Small intestine (tissue), 7 donors: ENCODE measurements at regions not wholly inside any gene's neighbourhood (a gene's known extent, or its start where the extent isn't known, plus 50 kb on each side); places are given as distances from the start of the nearest gene placed in this dataset.

ENCODE experiments used
- DNase-seq, 2 donors: peaks; one replicate each; pipeline versions ENCODE4 v3.0.0 to v3.0.0-alpha.2; 2013
- FAIRE-seq: peaks from 2 replicates; lab custom pipeline; 2012; peaks lifted over from hg19 to GRCh38; lab: Jason Lieb, UNC
- H3K27ac ChIP-seq, 3 donors: one replicate each; pipeline ENCODE4 v1.5.1; 2013; ENCODE audit warnings: low read length in 2 of 3, mild to moderate bottlenecking in 2 of 3, control low read depth in 1 of 3, inconsistent platforms in 1 of 3, low read depth in 1 of 3, moderate library complexity in 1 of 3
- H3K27me3 ChIP-seq, 3 donors: one replicate each; pipeline ENCODE4 v1.6.1; 2013; ENCODE audit warnings: low read length in 3 of 3, inconsistent platforms in 1 of 3; ENCODE audit not compliant: control insufficient read depth in 3 of 3, insufficient read depth in 3 of 3
- H3K36me3 ChIP-seq, 3 donors: one replicate each; pipeline ENCODE4 v1.6.1; 2013; ENCODE audit warnings: low read length in 3 of 3, inconsistent platforms in 1 of 3, low read depth in 1 of 3, mild to moderate bottlenecking in 1 of 3, moderate library complexity in 1 of 3; ENCODE audit not compliant: control insufficient read depth in 3 of 3, insufficient read depth in 2 of 3
- H3K4me1 ChIP-seq, 3 donors: one replicate each; pipeline ENCODE4 v1.6.1; 2013; ENCODE audit warnings: low read length in 2 of 3, inconsistent platforms in 1 of 3, low read depth in 1 of 3, mild to moderate bottlenecking in 1 of 3, moderate library complexity in 1 of 3; ENCODE audit not compliant: control insufficient read depth in 3 of 3, insufficient read depth in 2 of 3
- H3K4me3 ChIP-seq, 3 donors: one replicate each; pipeline ENCODE4 v1.5.1; 2013; ENCODE audit warnings: low read length in 3 of 3, control low read depth in 1 of 3, inconsistent platforms in 1 of 3, low read depth in 1 of 3, mild to moderate bottlenecking in 1 of 3, moderate library complexity in 1 of 3
- H3K9me3 ChIP-seq, 2 donors: one replicate each; pipeline ENCODE4 v1.6.1; 2013; ENCODE audit warnings: low read depth in 1 of 2, low read length in 1 of 2; ENCODE audit not compliant: control insufficient read depth in 2 of 2, insufficient read depth in 1 of 2
- WGBS, 3 donors: extraction: QIAGEN DNeasy Blood & Tissue Kit; methylation state at CpG; one replicate each; pipeline ENCODE4 v1.1.7; 2013; 5-methylcytosine and 5-hydroxymethylcytosine counted together
- donor health status: healthy with polysubstance abuse.
- donor health status: control.
- donor health status: control.
- donor health status: Bipolar disorder and iron deficiency.
- donor health status: healthy.

- Histone ChIP-seq H3K9me3 (no peaks in the 10 kb centered on the region), H3K27ac (no peak overlapping the region), H3K4me3 (no peak overlapping the region), H3K4me1 (no peaks in the 10 kb centered on the region), H3K36me3 (no peaks in the 10 kb centered on the region), H3K27me3 (no peaks in the 10 kb centered on the region)
- FAIRE-seq (no peak), DNase-seq (no peak)
These were observed 813.0 kb upstream of the SLITRK5 start for GRCh38 chr13:86858216-86858615.

DNA sequence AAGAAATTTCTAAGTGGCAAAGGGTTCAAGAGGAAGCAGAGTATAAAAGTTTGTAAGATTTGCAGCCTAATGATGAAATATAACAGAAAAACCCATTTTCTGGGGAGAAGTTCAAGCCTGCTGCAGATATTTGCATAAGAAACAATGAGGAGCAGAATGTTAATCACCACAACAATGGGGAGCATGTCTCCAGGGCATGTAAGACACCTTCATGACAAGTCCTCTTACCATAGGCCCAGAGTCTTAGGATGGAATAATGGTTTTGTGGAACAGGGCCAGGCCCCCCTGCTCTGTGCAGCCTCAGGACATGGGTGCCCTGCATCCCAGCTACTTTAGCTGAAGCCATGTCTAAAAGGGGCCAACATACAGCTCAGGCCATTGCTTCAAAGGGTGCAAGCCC lies 809.0 kb upstream of the SLITRK5 start:
- H3K9me3 ChIP-seq: no peaks in the 10 kb centered on the region
- H3K27me3 ChIP-seq: no peaks in the 10 kb centered on the region
- no peaks in the 10 kb centered on the region for H3K4me1 ChIP-seq
- no peak overlapping the region for H3K27ac ChIP-seq
- H3K36me3 ChIP-seq: no peaks in the 10 kb centered on the region
- H3K4me3 ChIP-seq: no peak overlapping the region
- no peak for DNase-seq
- no peak for FAIRE-seq

DNA sequence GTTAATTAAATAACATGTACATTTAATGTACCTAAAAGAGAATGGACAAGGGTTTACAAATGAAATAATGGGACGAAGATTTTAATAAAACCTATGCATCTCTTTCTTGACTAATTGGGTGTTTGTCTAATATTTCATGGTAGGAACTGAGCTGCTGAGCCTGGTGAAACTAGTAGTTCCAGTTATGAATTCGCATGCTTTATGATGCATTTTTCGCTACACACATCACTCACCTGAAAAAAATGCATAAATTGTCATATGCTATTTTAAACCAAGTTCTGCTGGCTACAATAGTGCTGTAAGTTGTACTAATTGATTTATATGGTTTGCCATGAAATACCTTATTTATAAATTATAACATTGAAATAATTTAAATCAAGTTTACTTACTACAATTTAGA lies 806.8 kb upstream of the SLITRK5 start:
- DNase-seq (no peak), FAIRE-seq (no peak)
- whole genome bisulfite sequencing, 3 donors: 67 to 80% (median 78%) methylated on average over 3 of the region's 3 CpGs

GRCh38 chr13:86870444-86870843 lies 800.7 kb upstream of the SLITRK5 start:
- 4 to 5% (median 5%) methylated on average over 2 of the region's 2 CpGs for WGBS, 3 donors
- Histone ChIP-seq H3K27me3 (no peaks in the 10 kb centered on the region), H3K9me3 (no peaks in the 10 kb centered on the region), H3K36me3 (no peaks in the 10 kb centered on the region), H3K27ac (no peak overlapping the region), H3K4me1 (no peaks in the 10 kb centered on the region), H3K4me3 (no peak overlapping the region)
- FAIRE-seq (no peak), DNase-seq (peak; percentile 1 to 2)

More for the DNA sequence above, 806.8 kb upstream of the SLITRK5 start:
- Histone ChIP-seq H3K27ac (no peak overlapping the region), H3K4me3 (no peak overlapping the region), H3K9me3 (no peaks in the 10 kb centered on the region), H3K4me1 (no peaks in the 10 kb centered on the region), H3K36me3 (no peaks in the 10 kb centered on the region), H3K27me3 (no peaks in the 10 kb centered on the region)

DNA sequence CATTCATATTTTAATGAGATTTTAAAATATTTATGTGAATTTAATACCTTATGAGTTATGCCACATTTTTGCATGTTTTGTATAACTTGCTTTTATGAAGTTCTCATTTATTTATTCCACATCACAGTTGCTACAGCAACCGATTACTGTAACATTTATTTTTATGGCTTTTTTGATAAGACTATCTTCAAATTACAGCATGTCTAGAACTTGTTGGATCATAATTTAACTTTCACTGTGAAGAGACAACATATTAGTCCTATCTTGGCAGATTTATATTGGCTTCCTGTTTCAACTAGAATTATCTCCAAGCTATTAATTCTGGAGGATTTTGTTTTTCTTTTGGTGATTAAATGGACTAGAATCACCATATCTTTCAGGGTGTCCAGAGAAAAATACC lies 793.7 kb upstream of the SLITRK5 start:
- Histone ChIP-seq H3K9me3 (no peaks in the 10 kb centered on the region), H3K36me3 (no peaks in the 10 kb centered on the region), H3K27ac (no peak overlapping the region), H3K4me1 (no peaks in the 10 kb centered on the region), H3K4me3 (no peak overlapping the region), H3K27me3 (no peaks in the 10 kb centered on the region)
- DNase-seq: peak in 1 of 2 donors; percentile 63
- no peak for FAIRE-seq
- WGBS, 3 donors: 18 to 57% (median 44%) methylated on average over 1 of the region's 1 CpG

GRCh38 chr13:86878781-86879180 lies 792.4 kb upstream of the SLITRK5 start:
- DNase-seq: no peak
- Histone ChIP-seq H3K9me3 (no peaks in the 10 kb centered on the region), H3K27ac (no peak overlapping the region), H3K4me3 (no peak overlapping the region), H3K36me3 (no peaks in the 10 kb centered on the region), H3K27me3 (no peaks in the 10 kb centered on the region), H3K4me1 (no peaks in the 10 kb centered on the region)
- 51 to 79% (median 56%) methylated on average over 3 of the region's 3 CpGs for WGBS, 3 donors
- no peak for FAIRE-seq

- Histone ChIP-seq H3K4me1 (no peaks in the 10 kb centered on the region), H3K4me3 (no peak overlapping the region), H3K27ac (no peak overlapping the region), H3K9me3 (no peaks in the 10 kb centered on the region), H3K27me3 (no peaks in the 10 kb centered on the region), H3K36me3 (no peaks in the 10 kb centered on the region)
- FAIRE-seq (no peak), DNase-seq (no peak)
- 63 to 76% (median 67%) methylated on average over 2 of the region's 2 CpGs for WGBS, 3 donors
These were observed 789.8 kb upstream of the SLITRK5 start for GRCh38 chr13:86881390-86881789.

- Histone ChIP-seq H3K27ac (no peak overlapping the region), H3K4me3 (no peak overlapping the region), H3K4me1 (no peaks in the 10 kb centered on the region), H3K36me3 (no peaks in the 10 kb centered on the region), H3K27me3 (no peaks in the 10 kb centered on the region), H3K9me3 (no peaks in the 10 kb centered on the region)
- WGBS, 3 donors: 71 to 88% (median 84%) methylated on average over 5 of the region's 5 CpGs
- no peak for DNase-seq
- FAIRE-seq: no peak
These were observed 789.1 kb upstream of the SLITRK5 start for GRCh38 chr13:86882107-86882506.

GRCh38 chr13:86882835-86883234 lies 788.3 kb upstream of the SLITRK5 start:
- DNase-seq (no peak), FAIRE-seq (no peak)
- H3K4me3 ChIP-seq: no peak overlapping the region
- WGBS, 3 donors: 44 to 66% (median 57%) methylated on average over 3 of the region's 3 CpGs
- H3K9me3 ChIP-seq: no peaks in the 10 kb centered on the region
- H3K4me1 ChIP-seq: no peaks in the 10 kb centered on the region
- H3K27me3 ChIP-seq: no peaks in the 10 kb centered on the region
- no peak overlapping the region for H3K27ac ChIP-seq
- H3K36me3 ChIP-seq: no peaks in the 10 kb centered on the region
